PC-3 (cell line): ENCODE measurements at regions not wholly inside any gene's neighbourhood (a gene's known extent, or its start where the extent isn't known, plus 50 kb on each side); places are given as distances from the start of the nearest gene placed in this dataset.

Source experiments
- ATAC-seq: fragments of 200-7000 bp; cut with Tn5 transposase; 2 replicates; pipeline ENCODE4 v1.9.1; 2020; ENCODE audit warnings: mild to moderate bottlenecking, moderate library complexity
- BruUV-seq: library from RNA; stranded (reverse); fragments of 400-500 nt; replicated peaks from 2 replicates; lab custom pipeline; 2021; lab: Mats Ljungman, UMichigan
- CTCF ChIA-PET: fragments of 300-600 bp; sonication (Branson Sonifier 250); formaldehyde crosslinking; loops from one replicate; lab custom pipeline; 2022; ENCODE audit warnings: antibody characterized with exemption; lab: Charles Lee
- POLR2A ChIA-PET: fragments of 300-600 bp; sonication (Branson Sonifier 250); formaldehyde crosslinking; loops from one replicate; lab custom pipeline; 2022; ENCODE audit warnings: antibody characterized with exemption; ENCODE audit not compliant: unreplicated experiment; lab: Charles Lee
- DNase-seq: peaks from one replicate; pipeline ENCODE4 v3.0.0-alpha.2; 2015
- H2AFZ ChIP-seq: fragments of 300-600 bp; sonication (generic); 2 replicates; pipeline ENCODE4 v1.6.0; 2016; ENCODE audit warnings: antibody characterized with exemption, low read length
- H3F3A ChIP-seq: fragments of 300-600 bp; sonication (generic); one replicate; pipeline ENCODE4 v1.6.0; 2017; ENCODE audit warnings: antibody characterized with exemption, low read length, control low read depth, mild to moderate bottlenecking; ENCODE audit not compliant: unreplicated experiment
- H3K27ac ChIP-seq: fragments of 300-600 bp; sonication (generic); 2 replicates; pipeline ENCODE4 v1.5.1; 2016; ENCODE audit warnings: mild to moderate bottlenecking, low read length
- H3K27me3 ChIP-seq: fragments of 300-600 bp; sonication (generic); 2 replicates; pipeline ENCODE4 v1.6.1; 2016; ENCODE audit warnings: low read length, mixed read lengths
- H3K36me3 ChIP-seq: fragments of 300-600 bp; sonication (generic); 2 replicates; pipeline ENCODE4 v1.6.1; 2016; ENCODE audit warnings: low read depth, mixed run types, low read length, mixed read lengths
- H3K4me1 ChIP-seq: fragments of 300-600 bp; sonication (generic); 2 replicates; pipeline ENCODE4 v1.5.1; 2016; ENCODE audit warnings: low read length; ENCODE audit not compliant: insufficient read depth
- H3K4me2 ChIP-seq: fragments of 300-600 bp; sonication (generic); 2 replicates; pipeline ENCODE4 v1.6.0; 2016; ENCODE audit warnings: low read length
- H3K4me3 ChIP-seq: fragments of 300-600 bp; sonication (generic); 2 replicates; pipeline ENCODE4 v1.5.1; 2016; ENCODE audit warnings: mild to moderate bottlenecking, low read length, mixed read lengths
- H3K79me2 ChIP-seq: fragments of 300-600 bp; sonication (generic); 2 replicates; pipeline ENCODE4 v1.6.1; 2017; ENCODE audit warnings: low read length, mixed read lengths
- H3K9ac ChIP-seq: fragments of 300-600 bp; sonication (generic); 2 replicates; pipeline ENCODE4 v1.6.0; 2016; ENCODE audit warnings: mild to moderate bottlenecking, low read length
- H3K9me2 ChIP-seq: fragments of 300-600 bp; sonication (generic); replicated peaks from 2 replicates; pipeline ENCODE4 v1.6.1; 2016; ENCODE audit warnings: mixed run types, low read length, mixed read lengths
- H3K9me3 ChIP-seq: fragments of 300-600 bp; sonication (generic); 2 replicates; pipeline ENCODE4 v1.6.1; 2016; ENCODE audit warnings: low read length, mixed read lengths
- H4K20me1 ChIP-seq: fragments of 300-600 bp; sonication (generic); 2 replicates; pipeline ENCODE4 v1.6.1; 2016; ENCODE audit warnings: low read length, mixed read lengths
- CTCF ChIP-seq: fragments of 300-600 bp; sonication (generic); conservative IDR thresholded peaks from 2 replicates; pipeline ENCODE4 v1.5.1; 2017; ENCODE audit warnings: antibody characterized with exemption, low read depth, mild to moderate bottlenecking, low read length
- EZH2 ChIP-seq: fragments of 300-600 bp; sonication (generic); IDR thresholded peaks from one replicate; pipeline ENCODE4 v1.6.1; 2017; ENCODE audit warnings: antibody characterized with exemption, mild to moderate bottlenecking, low read length; ENCODE audit not compliant: unreplicated experiment
- EZH2phosphoT487 ChIP-seq: fragments of 300-600 bp; sonication (generic); IDR thresholded peaks from 2 replicates; pipeline ENCODE4 v1.6.1; 2018; ENCODE audit warnings: mild to moderate bottlenecking, antibody characterized with exemption, low read length, borderline replicate concordance
- intact Hi-C: fragments of 100-400 bp; cut with micrococcal nuclease; formaldehyde crosslinking; loops from 2 replicates; pipeline ENCODE4 v1.9.0; 2023

- no TSS peak for BruUV-seq
- Histone ChIP-seq H3K9me2 (no peaks in the 10 kb centered on the region), H3K9ac (no peak overlapping the region), H3K4me2 (no peak overlapping the region), H4K20me1 (no peaks in the 10 kb centered on the region), H3K27ac (no peak overlapping the region), H3K27me3 (no peaks in the 10 kb centered on the region), H3K79me2 (no peaks in the 10 kb centered on the region), H3K36me3 (no peaks in the 10 kb centered on the region), H3K4me1 (no peaks in the 10 kb centered on the region), H3F3A (no peaks in the 10 kb centered on the region), H2AFZ (no peak overlapping the region), H3K9me3 (no peaks in the 10 kb centered on the region), H3K4me3 (no peak overlapping the region)
- ATAC-seq, result no peak
- CTCF ChIA-PET, result no interaction called here
- intact Hi-C loops, result no loop called here
- POLR2A ChIA-PET, result no interaction called here
- no peak for TF ChIP-seq EZH2
- no peak for TF ChIP-seq EZH2phosphoT487
- TF ChIP-seq CTCF, result no peak
- DNase-seq, result no peak
These were observed 100.4 kb upstream of the SEMA3D start for GRCh38 chr7:85287106-85287825.

- Histone ChIP-seq H2AFZ (no peak overlapping the region), H3K4me3 (no peak overlapping the region), H3K9me3 (no peaks in the 10 kb centered on the region), H3K4me2 (no peak overlapping the region), H4K20me1 (no peaks in the 10 kb centered on the region), H3K4me1 (no peaks in the 10 kb centered on the region), H3K9me2 (no peaks in the 10 kb centered on the region), H3F3A (no peaks in the 10 kb centered on the region), H3K27ac (no peak overlapping the region), H3K9ac (no peak overlapping the region), H3K79me2 (no peaks in the 10 kb centered on the region), H3K36me3 (no peaks in the 10 kb centered on the region), H3K27me3 (no peaks in the 10 kb centered on the region)
- no peak for TF ChIP-seq EZH2phosphoT487
- no peak for TF ChIP-seq CTCF
- TF ChIP-seq EZH2, result no peak
- ATAC-seq (no peak), DNase-seq (no peak)
- BruUV-seq, result no TSS peak
- intact Hi-C loops, result no loop called here
- ChIA-PET CTCF (no interaction called here), POLR2A (no interaction called here)
These were observed 99.6 kb upstream of the SEMA3D start for GRCh38 chr7:85286446-85286845.

GRCh38 chr7:85285527-85285926 is 98.7 kb upstream of the SEMA3D start:
- no TSS peak for BruUV-seq
- DNase-seq (no peak), ATAC-seq (no peak)
- CTCF ChIA-PET, result no interaction called here
- intact Hi-C loops, result no loop called here
- Histone ChIP-seq H3K9ac (no peak overlapping the region), H3K79me2 (no peaks in the 10 kb centered on the region), H3K4me1 (no peaks in the 10 kb centered on the region), H3K27me3 (no peaks in the 10 kb centered on the region), H2AFZ (no peak overlapping the region), H3K36me3 (no peaks in the 10 kb centered on the region), H4K20me1 (no peaks in the 10 kb centered on the region), H3K9me2 (no peaks in the 10 kb centered on the region), H3F3A (no peaks in the 10 kb centered on the region), H3K9me3 (no peaks in the 10 kb centered on the region), H3K27ac (no peak overlapping the region), H3K4me3 (no peak overlapping the region), H3K4me2 (no peak overlapping the region)
- TF ChIP-seq EZH2phosphoT487 (no peak), CTCF (no peak), EZH2 (no peak)
- POLR2A ChIA-PET, result no interaction called here
